ENCODE measurements at regions not wholly inside any gene's neighbourhood (a gene's known extent, or its start where the extent isn't known, plus 50 kb on each side); places are given as distances from the start of the nearest gene placed in this dataset.

- Mint-ChIP-seq H3K4me3 (ENCODE audit: low read depth) (no peak overlapping the region), H3K4me1 (ENCODE audit: low read depth) (no peaks in the 10 kb centered on the region), H3K27ac (no peak overlapping the region), H3K9me3 (ENCODE audit: low read depth) (no peaks in the 10 kb centered on the region), H3K27me3 (peaks cover 3% of the 10 kb centered on the region), H3K36me3 (ENCODE audit: insufficient read depth) (no peaks in the 10 kb centered on the region)
- DNase-seq (ENCODE audit: low spot score, unreplicated experiment) = no peak
- no peak for TF ChIP-seq CTCF (IDR thresholded peaks at IDR 0.05; ENCODE audit: unreplicated experiment)
Measured at GRCh38 chr13:40235160-40235796, 431.2 kb downstream of the FOXO1 start.

GRCh38 chr13:40236566-40237168, 429.8 kb downstream of the FOXO1 start:
- Mint-ChIP-seq H3K4me3 (ENCODE audit: low read depth) (no peak overlapping the region), H3K9me3 (ENCODE audit: low read depth) (no peaks in the 10 kb centered on the region), H3K27ac (no peak overlapping the region), H3K4me1 (ENCODE audit: low read depth) (no peaks in the 10 kb centered on the region), H3K27me3 (peaks cover 3% of the 10 kb centered on the region), H3K36me3 (ENCODE audit: insufficient read depth) (no peaks in the 10 kb centered on the region)
- TF ChIP-seq CTCF (IDR thresholded peaks at IDR 0.05; ENCODE audit: unreplicated experiment) = no peak
- DNase-seq (ENCODE audit: low spot score, unreplicated experiment) = no peak

GRCh38 chr13:40238761-40239160, 427.7 kb downstream of the FOXO1 start:
- Mint-ChIP-seq H3K36me3 (ENCODE audit: insufficient read depth) (no peaks in the 10 kb centered on the region), H3K9me3 (ENCODE audit: low read depth) (no peaks in the 10 kb centered on the region), H3K4me3 (ENCODE audit: low read depth) (no peak overlapping the region), H3K27ac (no peak overlapping the region), H3K27me3 (no peaks in the 10 kb centered on the region), H3K4me1 (ENCODE audit: low read depth) (peaks cover 5% of the 10 kb centered on the region)
- TF ChIP-seq CTCF (IDR thresholded peaks at IDR 0.05; ENCODE audit: unreplicated experiment) = no peak
- no peak for DNase-seq (ENCODE audit: low spot score, unreplicated experiment)

- no peaks in the 10 kb centered on the region for H3K9me3 Mint-ChIP-seq (ENCODE audit: low read depth)
- H3K4me1 Mint-ChIP-seq (ENCODE audit: low read depth) = peaks cover 5% of the 10 kb centered on the region
- no peak overlapping the region for H3K4me3 Mint-ChIP-seq (ENCODE audit: low read depth)
- no peaks in the 10 kb centered on the region for H3K27me3 Mint-ChIP-seq
- no peak overlapping the region for H3K27ac Mint-ChIP-seq
- TF ChIP-seq CTCF (IDR thresholded peaks at IDR 0.05; ENCODE audit: unreplicated experiment) = no peak
- no peak for DNase-seq (ENCODE audit: low spot score, unreplicated experiment)
- H3K36me3 Mint-ChIP-seq (ENCODE audit: insufficient read depth) = no peaks in the 10 kb centered on the region
Measured at GRCh38 chr13:40240293-40240692, 426.1 kb downstream of the FOXO1 start.

GRCh38 chr13:40241125-40241798, 425.2 kb downstream of the FOXO1 start:
- DNase-seq (ENCODE audit: low spot score, unreplicated experiment) = no peak
- no peak overlapping the region for H3K27ac Mint-ChIP-seq
- H3K4me1 Mint-ChIP-seq (ENCODE audit: low read depth) = peaks cover 5% of the 10 kb centered on the region
- no peaks in the 10 kb centered on the region for H3K9me3 Mint-ChIP-seq (ENCODE audit: low read depth)
- TF ChIP-seq CTCF (IDR thresholded peaks at IDR 0.05; ENCODE audit: unreplicated experiment) = no peak
- H3K4me3 Mint-ChIP-seq (ENCODE audit: low read depth) = no peak overlapping the region
- no peaks in the 10 kb centered on the region for H3K27me3 Mint-ChIP-seq
- H3K36me3 Mint-ChIP-seq (ENCODE audit: insufficient read depth) = no peaks in the 10 kb centered on the region
